ENCODE measurements at regions not wholly inside any gene's neighbourhood (a gene's known extent, or its start where the extent isn't known, plus 50 kb on each side); places are given as distances from the start of the nearest gene placed in this dataset.

- TF ChIP-seq FOXM1 (IDR thresholded peaks at IDR 0.05; ENCODE audit: low read depth) = no peak
- no peak for TF ChIP-seq RFX5 (IDR thresholded peaks at IDR 0.05; ENCODE audit: low read length)
- no peak for TF ChIP-seq CHD2 (IDR thresholded peaks at IDR 0.05; ENCODE audit: low read length, partially characterized antibody)
- no peak for TF ChIP-seq MAX (IDR thresholded peaks at IDR 0.05; ENCODE audit: low read depth)
- no peak for TF ChIP-seq CTCF (IDR thresholded peaks at IDR 0.05)
- TF ChIP-seq YY1 (IDR thresholded peaks at IDR 0.05; ENCODE audit: low read depth) = no peak
- no peak for TF ChIP-seq ZBTB33 (IDR thresholded peaks at IDR 0.05; ENCODE audit: borderline replicate concordance, low read depth)
- TF ChIP-seq POLR2AphosphoS5 (IDR thresholded peaks at IDR 0.05; ENCODE audit: low read depth, low read length) = no peak
- TF ChIP-seq REST (IDR thresholded peaks at IDR 0.05; ENCODE audit: low read depth, low read length) = no peak
Observed at GRCh38 chr3:180287703-180288102, 251.0 kb upstream of the PEX5L start.

Measured in SK-N-SH (cell line).